ENCODE measurements at regions not wholly inside any gene's neighbourhood (a gene's known extent, or its start where the extent isn't known, plus 50 kb on each side); places are given as distances from the start of the nearest gene placed in this dataset.

DNA sequence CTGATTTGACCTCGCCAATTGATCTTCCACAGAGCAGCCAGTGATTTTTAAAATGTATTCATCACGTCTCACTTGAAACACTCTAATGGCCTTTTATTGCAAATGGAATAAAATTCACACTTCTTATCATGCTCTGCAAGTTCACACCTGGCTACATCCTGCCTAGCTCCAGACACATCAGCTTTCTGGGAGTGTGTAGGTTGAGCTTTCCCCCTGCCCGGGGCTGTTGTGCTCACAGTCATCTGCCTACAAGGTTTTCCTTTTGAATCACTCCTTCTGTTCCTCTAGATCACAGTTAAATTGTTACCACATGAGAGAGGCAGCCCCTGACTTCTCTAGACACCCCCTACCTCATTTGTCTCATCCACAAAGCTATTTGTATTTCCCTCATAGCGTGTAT is 674.5 kb downstream of the PRELID2 start:
- H3K4me3 ChIP-seq (ENCODE audit: low read depth, low read length) = no peak overlapping the region
- TF ChIP-seq, protein P1, sequence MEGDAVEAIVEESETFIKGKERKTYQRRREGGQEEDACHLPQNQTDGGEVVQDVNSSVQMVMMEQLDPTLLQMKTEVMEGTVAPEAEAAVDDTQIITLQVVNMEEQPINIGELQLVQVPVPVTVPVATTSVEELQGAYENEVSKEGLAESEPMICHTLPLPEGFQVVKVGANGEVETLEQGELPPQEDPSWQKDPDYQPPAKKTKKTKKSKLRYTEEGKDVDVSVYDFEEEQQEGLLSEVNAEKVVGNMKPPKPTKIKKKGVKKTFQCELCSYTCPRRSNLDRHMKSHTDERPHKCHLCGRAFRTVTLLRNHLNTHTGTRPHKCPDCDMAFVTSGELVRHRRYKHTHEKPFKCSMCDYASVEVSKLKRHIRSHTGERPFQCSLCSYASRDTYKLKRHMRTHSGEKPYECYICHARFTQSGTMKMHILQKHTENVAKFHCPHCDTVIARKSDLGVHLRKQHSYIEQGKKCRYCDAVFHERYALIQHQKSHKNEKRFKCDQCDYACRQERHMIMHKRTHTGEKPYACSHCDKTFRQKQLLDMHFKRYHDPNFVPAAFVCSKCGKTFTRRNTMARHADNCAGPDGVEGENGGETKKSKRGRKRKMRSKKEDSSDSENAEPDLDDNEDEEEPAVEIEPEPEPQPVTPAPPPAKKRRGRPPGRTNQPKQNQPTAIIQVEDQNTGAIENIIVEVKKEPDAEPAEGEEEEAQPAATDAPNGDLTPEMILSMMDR (IDR thresholded peaks at IDR 0.05; ENCODE audit: insufficient read depth, low read length) = no peak
- DNase-seq (ENCODE audit: low read depth) = no peak

- no peak overlapping the region for H3K4me3 ChIP-seq (ENCODE audit: low read depth, low read length)
- DNase-seq (ENCODE audit: low read depth) = peak; percentile 16
- TF ChIP-seq, protein P1 (IDR thresholded peaks at IDR 0.05; ENCODE audit: insufficient read depth, low read length) = no peak
Observed at GRCh38 chr5:145158730-145159129, 676.4 kb downstream of the PRELID2 start.

DNA sequence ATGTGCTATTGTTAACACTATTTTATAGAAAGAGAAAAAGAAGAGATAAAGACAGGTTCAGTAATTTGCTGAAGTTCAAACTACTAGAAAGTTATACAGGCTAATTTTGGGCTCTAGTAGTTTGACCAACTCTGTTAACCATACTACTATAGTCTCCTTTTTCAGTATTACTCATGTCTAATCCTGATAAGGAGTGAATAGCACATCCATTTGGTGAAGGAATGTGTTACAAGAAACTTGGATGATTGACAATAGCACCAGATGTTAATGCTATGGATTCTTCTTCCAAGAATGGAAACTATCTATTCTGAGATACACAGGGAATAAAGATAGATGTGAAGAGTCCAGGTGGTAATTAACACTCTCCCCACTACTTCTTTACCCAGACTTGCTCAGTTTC is 677.3 kb downstream of the PRELID2 start:
- TF ChIP-seq, protein P1 (IDR thresholded peaks at IDR 0.05; ENCODE audit: insufficient read depth, low read length) = no peak
- no peak overlapping the region for H3K4me3 ChIP-seq (ENCODE audit: low read depth, low read length)
- peak; percentile 68 for DNase-seq (ENCODE audit: low read depth)

- DNase-seq (ENCODE audit: low read depth) = no peak
- H3K4me3 ChIP-seq (ENCODE audit: low read depth, low read length) = no peak overlapping the region
- TF ChIP-seq, protein P1 (IDR thresholded peaks at IDR 0.05; ENCODE audit: insufficient read depth, low read length) = no peak
Observed at GRCh38 chr5:145141534-145141933, 693.6 kb downstream of the PRELID2 start.

GRCh38 chr5:145130996-145131395 is 704.1 kb downstream of the PRELID2 start:
- DNase-seq (ENCODE audit: low read depth) = peak; percentile 2
- TF ChIP-seq, protein P1 (IDR thresholded peaks at IDR 0.05; ENCODE audit: insufficient read depth, low read length) = no peak
- H3K4me3 ChIP-seq (ENCODE audit: low read depth, low read length) = no peak overlapping the region

GRCh38 chr5:145129797-145130196 is 705.3 kb downstream of the PRELID2 start:
- no peak overlapping the region for H3K4me3 ChIP-seq (ENCODE audit: low read depth, low read length)
- TF ChIP-seq, protein P1 (IDR thresholded peaks at IDR 0.05; ENCODE audit: insufficient read depth, low read length) = no peak
- no peak for DNase-seq (ENCODE audit: low read depth)

DNA sequence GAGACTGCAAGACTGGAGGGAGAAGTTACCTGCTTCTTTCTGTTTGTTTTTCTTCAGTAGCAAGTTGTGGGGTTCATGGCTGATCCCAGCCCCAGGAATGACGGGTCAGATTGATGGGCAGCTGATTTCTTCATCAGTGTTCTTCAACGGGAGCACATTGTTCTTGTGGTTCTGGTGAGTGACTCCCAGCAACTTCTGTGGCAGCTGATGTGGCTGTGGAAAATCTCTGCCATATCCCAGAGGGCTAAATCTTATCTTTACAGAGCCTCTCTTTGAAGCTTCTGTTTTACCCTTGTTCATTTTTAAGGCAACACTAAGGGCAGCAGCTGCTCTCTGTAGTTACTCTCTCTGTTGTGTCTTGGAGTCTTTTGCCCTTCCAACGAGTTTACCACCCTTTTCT is 710.3 kb downstream of the PRELID2 start:
- no peak overlapping the region for H3K4me3 ChIP-seq (ENCODE audit: low read depth, low read length)
- TF ChIP-seq, protein P1 (IDR thresholded peaks at IDR 0.05; ENCODE audit: insufficient read depth, low read length) = no peak
- DNase-seq (ENCODE audit: low read depth) = no peak
